GM12891 (cell line): ENCODE measurements at regions not wholly inside any gene's neighbourhood (a gene's known extent, or its start where the extent isn't known, plus 50 kb on each side); places are given as distances from the start of the nearest gene placed in this dataset.

ENCODE experiments used
- POLR2A ChIP-seq: IDR thresholded peaks from 2 replicates; pipeline ENCODE4 v1.6.1; 2011; ENCODE audit warnings: low read depth, low read length, control low read depth
- POLR2AphosphoS5 ChIP-seq: IDR thresholded peaks from 2 replicates; pipeline ENCODE4 v1.6.1; 2011; ENCODE audit warnings: low read depth, low read length, control low read depth

DNA sequence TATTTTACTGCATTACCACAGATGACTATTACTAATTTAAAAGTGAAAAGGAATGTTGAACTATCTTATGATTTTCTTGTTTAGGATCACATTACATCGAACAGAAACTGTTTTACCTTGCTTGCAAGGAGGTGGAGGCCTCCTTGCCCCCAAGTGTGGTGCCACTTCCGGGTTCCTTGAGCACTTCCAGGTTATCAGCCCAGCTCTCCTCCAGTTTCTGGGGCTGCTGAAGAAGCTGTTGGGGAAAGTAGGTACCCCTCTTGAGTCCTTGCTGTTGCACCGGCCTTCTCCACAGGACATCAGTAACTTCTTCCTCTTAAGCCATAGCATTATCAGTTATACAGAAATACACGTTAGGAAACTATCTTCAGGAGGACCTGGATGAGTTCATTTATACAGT, 278.2 kb downstream of the DMRT2 start:
- TF ChIP-seq POLR2A: no peak
- TF ChIP-seq POLR2AphosphoS5: no peak
